Lower leg skin (tissue), 4 donors: ENCODE measurements at regions not wholly inside any gene's neighbourhood (a gene's known extent, or its start where the extent isn't known, plus 50 kb on each side); places are given as distances from the start of the nearest gene placed in this dataset.

Experiments
- DNase-seq, 2 donors: peaks; one replicate each; pipeline ENCODE4 v3.0.0-alpha.2; 2019; ENCODE audit warnings: low spot score in 2 of 2
- H3K4me3 ChIP-seq: fragments of 200-600 bp; sonication (generic); 2 replicates; pipeline ENCODE4 v1.5.1; 2017; ENCODE audit warnings: mild to moderate bottlenecking, low read depth; ENCODE audit not compliant: poor library complexity, severe bottlenecking
- CTCF ChIP-seq, 3 donors: fragments of 450-650 bp; IDR thresholded peaks; one replicate each; pipeline ENCODE4 v1.5.1; 2016; ENCODE audit warnings: antibody characterized with exemption in 3 of 3, mild to moderate bottlenecking in 3 of 3, moderate library complexity in 2 of 3
- POLR2A ChIP-seq, 2 donors: fragments of 450-650 bp; IDR thresholded peaks; one replicate each; pipeline ENCODE4 v1.6.1; 2016 to 2017; ENCODE audit warnings: antibody characterized with exemption in 2 of 2, mild to moderate bottlenecking in 1 of 2, moderate library complexity in 1 of 2
- WGBS, 2 donors: methylation state at CpG; one replicate each; pipeline ENCODE4 v1.1.5; 2018; 5-methylcytosine and 5-hydroxymethylcytosine counted together
- intact Hi-C: fragments of 100-400 bp; cut with DNase I; formaldehyde crosslinking; loops from one replicate; pipeline ENCODE4 v1.15.0; 2023; ENCODE audit warnings: low total_unique reads

DNA sequence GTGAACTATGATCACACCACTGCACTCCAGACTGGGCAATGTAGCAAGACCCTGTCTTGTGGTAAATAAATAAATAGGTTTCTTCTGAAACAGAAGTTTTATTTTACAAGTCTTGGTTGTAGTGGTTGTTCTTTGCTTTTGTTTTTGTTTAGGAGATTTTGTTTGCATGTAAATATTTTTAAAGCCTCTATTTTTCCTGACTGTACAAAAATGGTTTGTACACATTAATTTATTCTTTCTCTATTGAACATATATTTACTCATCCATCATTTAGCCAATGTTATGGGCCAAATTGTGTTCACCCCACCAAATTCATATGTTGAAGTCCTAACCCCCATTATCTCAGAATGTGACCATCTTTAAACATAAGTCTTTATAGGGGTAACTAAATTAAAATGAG lies 580.1 kb downstream of the EPHA4 start:
- TF ChIP-seq POLR2A (IDR thresholded peaks at IDR 0.05) (no peak), CTCF (IDR thresholded peaks at IDR 0.05) (no peak)
- intact Hi-C loops = no loop called here
- no peak for DNase-seq
- H3K4me3 ChIP-seq = no peak overlapping the region

DNA sequence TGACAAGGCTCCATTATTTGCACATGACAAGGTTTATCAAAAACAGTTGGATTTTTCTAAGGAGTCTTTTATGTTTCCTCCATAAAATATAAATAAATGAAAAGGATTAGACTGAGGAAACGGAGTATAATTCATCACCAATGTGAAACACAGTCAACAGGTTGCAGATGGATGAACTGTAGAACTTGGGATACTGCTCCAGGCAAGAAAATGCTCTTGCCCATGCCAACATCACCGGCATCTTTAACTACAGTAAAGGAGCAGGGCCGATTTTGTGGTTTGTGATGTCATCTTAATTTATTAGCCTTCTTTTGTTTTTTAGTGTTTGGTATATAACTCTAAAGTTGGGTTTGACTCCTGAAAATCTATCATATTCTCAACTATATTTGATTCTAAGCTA lies 577.3 kb downstream of the EPHA4 start:
- TF ChIP-seq POLR2A (IDR thresholded peaks at IDR 0.05) (no peak), CTCF (IDR thresholded peaks at IDR 0.05) (no peak)
- WGBS, 2 donors = 28 to 31% methylated on average over 3 of the region's 3 CpGs
- DNase-seq = no peak
- intact Hi-C loops = no loop called here
- no peak overlapping the region for H3K4me3 ChIP-seq

- WGBS, 2 donors = 46 to 52% methylated on average over 2 of the region's 2 CpGs
- TF ChIP-seq POLR2A (IDR thresholded peaks at IDR 0.05) (no peak), CTCF (IDR thresholded peaks at IDR 0.05) (no peak)
- no peak for DNase-seq
- intact Hi-C loops = no loop called here
- H3K4me3 ChIP-seq = no peak overlapping the region
These were observed 576.5 kb downstream of the EPHA4 start for GRCh38 chr2:220995581-220995980.

DNA sequence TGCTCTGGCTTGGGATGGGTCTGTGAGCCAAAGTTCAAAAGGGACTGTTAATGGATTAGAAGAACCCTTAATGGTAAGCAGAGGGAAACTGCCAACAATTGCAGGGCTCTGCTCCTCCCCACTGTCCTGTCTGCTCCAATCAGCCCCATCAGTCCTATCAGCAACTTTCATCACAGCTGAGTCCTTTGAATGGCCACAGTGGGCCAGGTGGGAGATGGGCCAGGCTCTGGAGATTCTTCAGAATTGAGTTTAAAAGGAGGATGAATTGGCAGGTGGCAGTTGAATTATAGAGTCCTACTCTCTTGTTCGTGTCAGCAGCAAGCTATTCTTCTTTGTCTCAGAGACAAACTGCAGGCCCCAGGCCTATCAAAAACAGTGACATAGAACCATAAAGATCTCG lies 573.9 kb downstream of the EPHA4 start:
- TF ChIP-seq CTCF (IDR thresholded peaks at IDR 0.05) (no peak), POLR2A (IDR thresholded peaks at IDR 0.05) (no peak)
- intact Hi-C loops = no loop called here
- no peak for DNase-seq
- 43 to 64% methylated on average over 2 of the region's 2 CpGs for WGBS, 2 donors
- no peak overlapping the region for H3K4me3 ChIP-seq

- 64 to 69% methylated on average over 2 of the region's 2 CpGs for WGBS, 2 donors
- TF ChIP-seq POLR2A (IDR thresholded peaks at IDR 0.05) (no peak), CTCF (IDR thresholded peaks at IDR 0.05) (no peak)
- DNase-seq = no peak
- no peak overlapping the region for H3K4me3 ChIP-seq
- intact Hi-C loops = no loop called here
These were observed 572.7 kb downstream of the EPHA4 start for GRCh38 chr2:220999356-220999755.

GRCh38 chr2:221001381-221001801 lies 570.7 kb downstream of the EPHA4 start:
- no peak for TF ChIP-seq POLR2A (IDR thresholded peaks at IDR 0.05)
- TF ChIP-seq CTCF (IDR thresholded peaks at IDR 0.05) = no peak
- 25% methylated on average over 2 of the region's 2 CpGs for WGBS, 2 donors
- intact Hi-C loops = no loop called here
- H3K4me3 ChIP-seq = no peak overlapping the region
- DNase-seq = no peak
